ENCODE measurements at regions not wholly inside any gene's neighbourhood (a gene's known extent, or its start where the extent isn't known, plus 50 kb on each side); places are given as distances from the start of the nearest gene placed in this dataset.

- TF ChIP-seq POLR2AphosphoS5 (IDR thresholded peaks at IDR 0.05; ENCODE audit: low read depth) (no peak), EZH2 (IDR thresholded peaks at IDR 0.05; ENCODE audit: low read depth, unreplicated experiment) (no peak), CREB1 (CRISPR knock-in tag; IDR thresholded peaks at IDR 0.05; ENCODE audit: low read depth) (no peak), EZH2phosphoT487 (IDR thresholded peaks at IDR 0.05; ENCODE audit: unreplicated experiment) (no peak), JUNB (IDR thresholded peaks at IDR 0.05; ENCODE audit: unreplicated experiment) (no peak), STAT1 (IDR thresholded peaks at IDR 0.05; ENCODE audit: unreplicated experiment) (no peak)
- TF ChIP-seq, protein P1, sequence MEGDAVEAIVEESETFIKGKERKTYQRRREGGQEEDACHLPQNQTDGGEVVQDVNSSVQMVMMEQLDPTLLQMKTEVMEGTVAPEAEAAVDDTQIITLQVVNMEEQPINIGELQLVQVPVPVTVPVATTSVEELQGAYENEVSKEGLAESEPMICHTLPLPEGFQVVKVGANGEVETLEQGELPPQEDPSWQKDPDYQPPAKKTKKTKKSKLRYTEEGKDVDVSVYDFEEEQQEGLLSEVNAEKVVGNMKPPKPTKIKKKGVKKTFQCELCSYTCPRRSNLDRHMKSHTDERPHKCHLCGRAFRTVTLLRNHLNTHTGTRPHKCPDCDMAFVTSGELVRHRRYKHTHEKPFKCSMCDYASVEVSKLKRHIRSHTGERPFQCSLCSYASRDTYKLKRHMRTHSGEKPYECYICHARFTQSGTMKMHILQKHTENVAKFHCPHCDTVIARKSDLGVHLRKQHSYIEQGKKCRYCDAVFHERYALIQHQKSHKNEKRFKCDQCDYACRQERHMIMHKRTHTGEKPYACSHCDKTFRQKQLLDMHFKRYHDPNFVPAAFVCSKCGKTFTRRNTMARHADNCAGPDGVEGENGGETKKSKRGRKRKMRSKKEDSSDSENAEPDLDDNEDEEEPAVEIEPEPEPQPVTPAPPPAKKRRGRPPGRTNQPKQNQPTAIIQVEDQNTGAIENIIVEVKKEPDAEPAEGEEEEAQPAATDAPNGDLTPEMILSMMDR (conservative IDR thresholded peaks at IDR 0.05; ENCODE audit: low read depth in 2 of 2): no peak
- TF ChIP-seq, protein P2, sequence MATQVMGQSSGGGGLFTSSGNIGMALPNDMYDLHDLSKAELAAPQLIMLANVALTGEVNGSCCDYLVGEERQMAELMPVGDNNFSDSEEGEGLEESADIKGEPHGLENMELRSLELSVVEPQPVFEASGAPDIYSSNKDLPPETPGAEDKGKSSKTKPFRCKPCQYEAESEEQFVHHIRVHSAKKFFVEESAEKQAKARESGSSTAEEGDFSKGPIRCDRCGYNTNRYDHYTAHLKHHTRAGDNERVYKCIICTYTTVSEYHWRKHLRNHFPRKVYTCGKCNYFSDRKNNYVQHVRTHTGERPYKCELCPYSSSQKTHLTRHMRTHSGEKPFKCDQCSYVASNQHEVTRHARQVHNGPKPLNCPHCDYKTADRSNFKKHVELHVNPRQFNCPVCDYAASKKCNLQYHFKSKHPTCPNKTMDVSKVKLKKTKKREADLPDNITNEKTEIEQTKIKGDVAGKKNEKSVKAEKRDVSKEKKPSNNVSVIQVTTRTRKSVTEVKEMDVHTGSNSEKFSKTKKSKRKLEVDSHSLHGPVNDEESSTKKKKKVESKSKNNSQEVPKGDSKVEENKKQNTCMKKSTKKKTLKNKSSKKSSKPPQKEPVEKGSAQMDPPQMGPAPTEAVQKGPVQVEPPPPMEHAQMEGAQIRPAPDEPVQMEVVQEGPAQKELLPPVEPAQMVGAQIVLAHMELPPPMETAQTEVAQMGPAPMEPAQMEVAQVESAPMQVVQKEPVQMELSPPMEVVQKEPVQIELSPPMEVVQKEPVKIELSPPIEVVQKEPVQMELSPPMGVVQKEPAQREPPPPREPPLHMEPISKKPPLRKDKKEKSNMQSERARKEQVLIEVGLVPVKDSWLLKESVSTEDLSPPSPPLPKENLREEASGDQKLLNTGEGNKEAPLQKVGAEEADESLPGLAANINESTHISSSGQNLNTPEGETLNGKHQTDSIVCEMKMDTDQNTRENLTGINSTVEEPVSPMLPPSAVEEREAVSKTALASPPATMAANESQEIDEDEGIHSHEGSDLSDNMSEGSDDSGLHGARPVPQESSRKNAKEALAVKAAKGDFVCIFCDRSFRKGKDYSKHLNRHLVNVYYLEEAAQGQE (IDR thresholded peaks at IDR 0.05; ENCODE audit: unreplicated experiment): no peak
- TF ChIP-seq, protein P3, sequence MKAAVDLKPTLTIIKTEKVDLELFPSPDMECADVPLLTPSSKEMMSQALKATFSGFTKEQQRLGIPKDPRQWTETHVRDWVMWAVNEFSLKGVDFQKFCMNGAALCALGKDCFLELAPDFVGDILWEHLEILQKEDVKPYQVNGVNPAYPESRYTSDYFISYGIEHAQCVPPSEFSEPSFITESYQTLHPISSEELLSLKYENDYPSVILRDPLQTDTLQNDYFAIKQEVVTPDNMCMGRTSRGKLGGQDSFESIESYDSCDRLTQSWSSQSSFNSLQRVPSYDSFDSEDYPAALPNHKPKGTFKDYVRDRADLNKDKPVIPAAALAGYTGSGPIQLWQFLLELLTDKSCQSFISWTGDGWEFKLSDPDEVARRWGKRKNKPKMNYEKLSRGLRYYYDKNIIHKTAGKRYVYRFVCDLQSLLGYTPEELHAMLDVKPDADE (IDR thresholded peaks at IDR 0.05): no peak
Observed at GRCh38 chr21:24729568-24729967, 877.7 kb downstream of the MRPL39 start.

Data from GM23338 (cell line).